WTC11 (cell line): ENCODE measurements at regions not wholly inside any gene's neighbourhood (a gene's known extent, or its start where the extent isn't known, plus 50 kb on each side); places are given as distances from the start of the nearest gene placed in this dataset.

ENCODE experiments used
- ATAC-seq: fragments of 200-7000 bp; cut with Tn5 transposase; 2 replicates; pipeline ENCODE4 v1.10.0; 2021; ENCODE audit warnings: mild to moderate bottlenecking, moderate library complexity
- CTCF ChIA-PET: fragments of 300-600 bp; sonication (Branson Sonifier 250); formaldehyde crosslinking; loops from one replicate; lab custom pipeline; 2021; ENCODE audit warnings: antibody characterized with exemption; lab: Charles Lee
- POLR2A ChIA-PET: fragments of 350-600 bp; sonication (Branson Sonifier 250); formaldehyde crosslinking; loops from one replicate; lab custom pipeline; 2021; ENCODE audit warnings: antibody characterized with exemption; lab: Charles Lee
- DNase-seq: peaks from one replicate; pipeline ENCODE4 v3.0.0; 2021; ENCODE audit warnings: low spot score
- H3K27ac Mint-ChIP-seq: 2 replicates; pipeline ENCODE4 v1.8.0; 2021; ENCODE audit warnings: mixed read lengths
- H3K27me3 Mint-ChIP-seq: 2 replicates; pipeline ENCODE4 v1.8.0; 2021; ENCODE audit warnings: low read depth, mild to moderate bottlenecking, moderate library complexity, mixed read lengths
- H3K36me3 Mint-ChIP-seq: 2 replicates; pipeline ENCODE4 v1.8.0; 2021; ENCODE audit warnings: mixed read lengths
- H3K4me1 Mint-ChIP-seq: 2 replicates; pipeline ENCODE4 v1.8.0; 2022; ENCODE audit warnings: mixed read lengths
- H3K4me3 Mint-ChIP-seq: 2 replicates; pipeline ENCODE4 v1.8.0; 2021; ENCODE audit warnings: mild to moderate bottlenecking, moderate library complexity, mixed read lengths
- H3K9me3 Mint-ChIP-seq: 2 replicates; pipeline ENCODE4 v1.8.0; 2021; ENCODE audit warnings: mixed read lengths
- ATF2 ChIP-seq: sonication (generic); formaldehyde crosslinking; IDR thresholded peaks from 2 replicates; pipeline ENCODE4 v1.8.1; 2022; ENCODE audit warnings: low read depth, missing genetic modification reagents, borderline replicate concordance
- CTCF ChIP-seq: fragments of 200-600 bp; IDR thresholded peaks from 2 replicates; pipeline ENCODE4 v1.8.0; 2022; ENCODE audit warnings: antibody characterized with exemption
- ELF4 ChIP-seq: sonication (generic); formaldehyde crosslinking; IDR thresholded peaks from 2 replicates; pipeline ENCODE4 v1.8.1; 2022; ENCODE audit warnings: low read depth, mild to moderate bottlenecking, moderate library complexity, missing genetic modification reagents
- FOXJ3 ChIP-seq: sonication (generic); formaldehyde crosslinking; IDR thresholded peaks from 2 replicates; pipeline ENCODE4 v1.9.0; 2021; ENCODE audit warnings: missing genetic modification reagents, mild to moderate bottlenecking, borderline replicate concordance
- FOXP4 ChIP-seq: sonication (generic); formaldehyde crosslinking; IDR thresholded peaks from 2 replicates; pipeline ENCODE4 v1.8.0; 2022; ENCODE audit warnings: mild to moderate bottlenecking, missing genetic modification reagents
- GRHL2 ChIP-seq: fragments of 250-450 bp; sonication (Bioruptor Pico); IDR thresholded peaks from 2 replicates; pipeline ENCODE4 v1.8.0; 2022; ENCODE audit warnings: mild to moderate bottlenecking, moderate library complexity; ENCODE audit not compliant: insufficient replicate concordance, severe bottlenecking
- IRF1 ChIP-seq: sonication (generic); formaldehyde crosslinking; IDR thresholded peaks from 2 replicates; pipeline ENCODE4 v1.8.0; 2023; ENCODE audit warnings: missing genetic modification reagents
- JUN ChIP-seq: sonication (generic); formaldehyde crosslinking; IDR thresholded peaks from 2 replicates; pipeline ENCODE4 v1.8.0; 2023; ENCODE audit warnings: mild to moderate bottlenecking, missing genetic modification reagents
- KAT7 ChIP-seq: sonication (generic); formaldehyde crosslinking; IDR thresholded peaks from 2 replicates; pipeline ENCODE4 v1.8.1; 2023; ENCODE audit warnings: missing genetic modification reagents, mild to moderate bottlenecking, borderline replicate concordance
- NFYB ChIP-seq: sonication (generic); formaldehyde crosslinking; conservative IDR thresholded peaks from 2 replicates; pipeline ENCODE4 v1.8.0; 2022; ENCODE audit warnings: low read depth, missing genetic modification reagents
- OVOL2 ChIP-seq: fragments of 250-450 bp; sonication (Bioruptor Pico); IDR thresholded peaks from 2 replicates; pipeline ENCODE4 v1.9.0; 2021; ENCODE audit warnings: mild to moderate bottlenecking, borderline replicate concordance
- RELA ChIP-seq: sonication (generic); formaldehyde crosslinking; IDR thresholded peaks from 2 replicates; pipeline ENCODE4 v1.8.1; 2022; ENCODE audit warnings: missing genetic modification reagents, mild to moderate bottlenecking, borderline replicate concordance
- SMAD3 ChIP-seq: sonication (generic); formaldehyde crosslinking; IDR thresholded peaks from 2 replicates; pipeline ENCODE4 v1.8.0; 2022; ENCODE audit warnings: missing genetic modification reagents, mild to moderate bottlenecking, borderline replicate concordance
- SOX15 ChIP-seq: fragments of 250-450 bp; sonication (Bioruptor Pico); IDR thresholded peaks from 2 replicates; pipeline ENCODE4 v1.9.0; 2021; ENCODE audit warnings: mild to moderate bottlenecking
- SP1 ChIP-seq: sonication (generic); formaldehyde crosslinking; conservative IDR thresholded peaks from 2 replicates; pipeline ENCODE4 v1.8.1; 2022; ENCODE audit warnings: missing genetic modification reagents
- STAT6 ChIP-seq: sonication (generic); formaldehyde crosslinking; conservative IDR thresholded peaks from 2 replicates; pipeline ENCODE4 v1.8.1; 2023; ENCODE audit warnings: mild to moderate bottlenecking, low read depth, missing genetic modification reagents, moderate library complexity
- TP53 ChIP-seq: sonication (generic); formaldehyde crosslinking; IDR thresholded peaks from 2 replicates; pipeline ENCODE4 v1.8.1; 2023; ENCODE audit warnings: mild to moderate bottlenecking, missing genetic modification reagents
- ZNF416 ChIP-seq: fragments of 250-450 bp; sonication (Bioruptor Pico); IDR thresholded peaks from 2 replicates; pipeline ENCODE4 v1.9.0; 2021; ENCODE audit warnings: mild to moderate bottlenecking, inconsistent platforms
- ZNF671 ChIP-seq: fragments of 250-450 bp; sonication (Bioruptor Pico); IDR thresholded peaks from 2 replicates; pipeline ENCODE4 v1.8.0; 2021; ENCODE audit warnings: mild to moderate bottlenecking

- ChIA-PET CTCF (no interaction called here), POLR2A (no interaction called here)
- no peak for TF ChIP-seq ZNF416 (CRISPR knock-in tag)
- no peak for TF ChIP-seq OVOL2
- TF ChIP-seq IRF1 (CRISPR knock-in tag), result no peak
- TF ChIP-seq RELA, result no peak
- no peak for TF ChIP-seq FOXJ3 (CRISPR knock-in tag)
- TF ChIP-seq STAT6 (CRISPR knock-in tag), result no peak
- ATAC-seq (no peak), DNase-seq (no peak)
- no peaks in the 10 kb centered on the region for H3K27me3 Mint-ChIP-seq
- H3K4me3 Mint-ChIP-seq, result no peak overlapping the region
- no peak overlapping the region for H3K27ac Mint-ChIP-seq
- peaks cover 10% of the 10 kb centered on the region for H3K9me3 Mint-ChIP-seq
- H3K4me1 Mint-ChIP-seq, result no peaks in the 10 kb centered on the region
- H3K36me3 Mint-ChIP-seq, result no peaks in the 10 kb centered on the region
Observed at GRCh38 chr10:62727934-62728333, 76.6 kb upstream of the ADO start.

- CTCF ChIA-PET, result no interaction called here
- H3K36me3 Mint-ChIP-seq, result no peaks in the 10 kb centered on the region
- H3K27ac Mint-ChIP-seq, result no peak overlapping the region
- POLR2A ChIA-PET, result no interaction called here
- no peak for TF ChIP-seq FOXP4
- TF ChIP-seq ATF2 (CRISPR knock-in tag), result no peak
- no peak for TF ChIP-seq GRHL2 (CRISPR knock-in tag)
- no peak for TF ChIP-seq SP1 (CRISPR knock-in tag)
- H3K4me3 Mint-ChIP-seq, result no peak overlapping the region
- ATAC-seq (no peak), DNase-seq (no peak)
- H3K4me1 Mint-ChIP-seq, result no peaks in the 10 kb centered on the region
- no peaks in the 10 kb centered on the region; the same call in 1 of the 2 replicates for H3K27me3 Mint-ChIP-seq
- peaks cover 10% of the 10 kb centered on the region for H3K9me3 Mint-ChIP-seq
Observed at GRCh38 chr10:62728479-62728878, 76.0 kb upstream of the ADO start.

- no peak for TF ChIP-seq SOX15 (CRISPR knock-in tag)
- no peak for TF ChIP-seq TP53 (CRISPR knock-in tag)
- TF ChIP-seq NFYB (CRISPR knock-in tag), result no peak
- no peak for TF ChIP-seq SMAD3
- no peak for TF ChIP-seq ZNF671 (CRISPR knock-in tag)
- no peak for TF ChIP-seq KAT7 (CRISPR knock-in tag)
- no peak for TF ChIP-seq CTCF
- TF ChIP-seq FOXP4, result no peak
- TF ChIP-seq ELF4 (CRISPR knock-in tag), result no peak
- TF ChIP-seq JUN (CRISPR knock-in tag), result no peak
- Mint-ChIP-seq H3K27ac (no peak overlapping the region), H3K27me3 (no peaks in the 10 kb centered on the region; the same call in 1 of the 2 replicates), H3K4me1 (no peaks in the 10 kb centered on the region), H3K9me3 (no peaks in the 10 kb centered on the region), H3K36me3 (no peaks in the 10 kb centered on the region), H3K4me3 (no peak overlapping the region)
- ATAC-seq, result no peak
- no peak for DNase-seq
- CTCF ChIA-PET, result no interaction called here
- POLR2A ChIA-PET, result no interaction called here
Observed at GRCh38 chr10:62732841-62733653, 71.5 kb upstream of the ADO start.
